MM.1S (cell line): ENCODE measurements at regions not wholly inside any gene's neighbourhood (a gene's known extent, or its start where the extent isn't known, plus 50 kb on each side); places are given as distances from the start of the nearest gene placed in this dataset.
"Not testable (repeated sequence)": the region's sequence is repeated elsewhere in the genome, so short reads cannot be mapped to it uniquely, and the experiment has no call there.

Source experiments
- DNase-seq: peaks from one replicate; pipeline ENCODE4 v3.0.0-alpha.2; 2015
- H2AFZ ChIP-seq: fragments of 300-600 bp; sonication (generic); 2 replicates; pipeline ENCODE4 v1.6.0; 2016; ENCODE audit warnings: antibody characterized with exemption, low read length
- H3F3A ChIP-seq: fragments of 300-600 bp; sonication (generic); 2 replicates; pipeline ENCODE4 v1.6.1; 2016; ENCODE audit warnings: mild to moderate bottlenecking, antibody characterized with exemption, low read length, moderate library complexity, mixed read lengths; ENCODE audit not compliant: insufficient read depth
- H3K27ac ChIP-seq: fragments of 300-600 bp; sonication (generic); 2 replicates; pipeline ENCODE4 v1.5.1; 2016; ENCODE audit warnings: mild to moderate bottlenecking, low read length
- H3K27me3 ChIP-seq: fragments of 300-600 bp; sonication (generic); replicated peaks from 2 replicates; pipeline ENCODE4 v1.6.0; 2016; ENCODE audit warnings: low read length; ENCODE audit not compliant: insufficient read depth
- H3K36me3 ChIP-seq: fragments of 300-600 bp; sonication (generic); replicated peaks from 2 replicates; pipeline ENCODE4 v1.6.1; 2016; ENCODE audit warnings: mild to moderate bottlenecking, low read length, mixed read lengths; ENCODE audit not compliant: insufficient read depth
- H3K4me1 ChIP-seq: fragments of 300-600 bp; sonication (generic); 2 replicates; pipeline ENCODE4 v1.6.1; 2016; ENCODE audit warnings: low read length, mixed read lengths
- H3K4me2 ChIP-seq: fragments of 300-600 bp; sonication (generic); 2 replicates; pipeline ENCODE4 v1.6.0; 2016; ENCODE audit warnings: low read depth, low read length
- H3K4me3 ChIP-seq: fragments of 300-600 bp; sonication (generic); 2 replicates; pipeline ENCODE4 v1.5.1; 2016; ENCODE audit warnings: low read length, mixed read lengths
- H3K79me2 ChIP-seq: fragments of 300-600 bp; sonication (generic); 2 replicates; pipeline ENCODE4 v1.6.1; 2016; ENCODE audit warnings: mixed run types, low read length, mixed read lengths
- H3K9ac ChIP-seq: fragments of 300-600 bp; sonication (generic); 2 replicates; pipeline ENCODE4 v1.6.1; 2016; ENCODE audit warnings: low read length, mixed read lengths
- H3K9me2 ChIP-seq: fragments of 300-600 bp; sonication (generic); replicated peaks from 2 replicates; pipeline ENCODE4 v1.6.1; 2016; ENCODE audit warnings: mild to moderate bottlenecking, low read length, mixed read lengths; ENCODE audit not compliant: insufficient read depth
- H3K9me3 ChIP-seq: fragments of 300-600 bp; sonication (generic); replicated peaks from 2 replicates; pipeline ENCODE4 v1.6.1; 2016; ENCODE audit warnings: mild to moderate bottlenecking, low read length, mixed read lengths; ENCODE audit not compliant: insufficient read depth
- H4K20me1 ChIP-seq: fragments of 300-600 bp; sonication (generic); 2 replicates; pipeline ENCODE4 v1.6.1; 2016; ENCODE audit warnings: mild to moderate bottlenecking, low read length, moderate library complexity, mixed read lengths; ENCODE audit not compliant: insufficient read depth
- EZH2 ChIP-seq: fragments of 300-600 bp; sonication (generic); optimal IDR thresholded peaks from 2 replicates; pipeline ENCODE3; 2017; ENCODE audit warnings: low read depth, mild to moderate bottlenecking, antibody characterized with exemption, low read length, mixed read lengths
- EZH2phosphoT487 ChIP-seq: fragments of 300-600 bp; sonication (generic); IDR thresholded peaks from 2 replicates; pipeline ENCODE4 v1.6.1; 2018; ENCODE audit warnings: antibody characterized with exemption, low read length
- TF ChIP-seq, protein P1 (sequence below): fragments of 300-600 bp; sonication (generic); IDR thresholded peaks from 2 replicates; pipeline ENCODE4 v1.5.1; 2016; ENCODE audit warnings: antibody characterized with exemption, low read length, mixed read lengths

DNA sequence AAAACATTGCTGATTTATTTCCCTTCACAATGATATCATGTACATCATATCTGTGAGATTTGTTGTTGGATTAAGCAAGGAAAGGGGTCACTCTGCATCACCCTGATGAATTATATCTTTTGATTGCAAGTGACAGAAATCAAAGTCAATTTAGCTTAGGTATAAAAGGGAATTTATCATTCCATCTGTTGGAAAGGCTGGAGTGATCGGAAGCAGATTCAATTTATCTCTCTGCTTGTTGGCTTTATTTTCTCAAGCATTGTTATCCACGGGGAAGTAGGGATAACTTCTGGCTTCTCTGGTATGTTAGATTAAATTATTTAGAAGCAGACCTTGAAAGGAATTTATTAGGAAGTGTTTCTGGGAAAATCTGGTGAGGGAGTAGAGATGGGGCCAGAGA is 226.6 kb downstream of the PTGER3 start:
- Histone ChIP-seq H3K9ac (no peak overlapping the region), H3K9me3 (no peaks in the 10 kb centered on the region), H3K79me2 (no peaks in the 10 kb centered on the region), H3F3A (no peaks in the 10 kb centered on the region), H3K4me3 (no peak overlapping the region), H3K27ac (no peak overlapping the region), H3K9me2 (no peaks in the 10 kb centered on the region), H3K27me3 (no peaks in the 10 kb centered on the region), H3K4me2 (no peak overlapping the region), H3K36me3 (no peaks in the 10 kb centered on the region), H3K4me1 (no peaks in the 10 kb centered on the region), H4K20me1 (no peaks in the 10 kb centered on the region), H2AFZ (no peak overlapping the region)
- no peak for DNase-seq
- TF ChIP-seq, protein P1, sequence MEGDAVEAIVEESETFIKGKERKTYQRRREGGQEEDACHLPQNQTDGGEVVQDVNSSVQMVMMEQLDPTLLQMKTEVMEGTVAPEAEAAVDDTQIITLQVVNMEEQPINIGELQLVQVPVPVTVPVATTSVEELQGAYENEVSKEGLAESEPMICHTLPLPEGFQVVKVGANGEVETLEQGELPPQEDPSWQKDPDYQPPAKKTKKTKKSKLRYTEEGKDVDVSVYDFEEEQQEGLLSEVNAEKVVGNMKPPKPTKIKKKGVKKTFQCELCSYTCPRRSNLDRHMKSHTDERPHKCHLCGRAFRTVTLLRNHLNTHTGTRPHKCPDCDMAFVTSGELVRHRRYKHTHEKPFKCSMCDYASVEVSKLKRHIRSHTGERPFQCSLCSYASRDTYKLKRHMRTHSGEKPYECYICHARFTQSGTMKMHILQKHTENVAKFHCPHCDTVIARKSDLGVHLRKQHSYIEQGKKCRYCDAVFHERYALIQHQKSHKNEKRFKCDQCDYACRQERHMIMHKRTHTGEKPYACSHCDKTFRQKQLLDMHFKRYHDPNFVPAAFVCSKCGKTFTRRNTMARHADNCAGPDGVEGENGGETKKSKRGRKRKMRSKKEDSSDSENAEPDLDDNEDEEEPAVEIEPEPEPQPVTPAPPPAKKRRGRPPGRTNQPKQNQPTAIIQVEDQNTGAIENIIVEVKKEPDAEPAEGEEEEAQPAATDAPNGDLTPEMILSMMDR: no peak
- TF ChIP-seq EZH2phosphoT487 (no peak), EZH2 (no peak)

DNA sequence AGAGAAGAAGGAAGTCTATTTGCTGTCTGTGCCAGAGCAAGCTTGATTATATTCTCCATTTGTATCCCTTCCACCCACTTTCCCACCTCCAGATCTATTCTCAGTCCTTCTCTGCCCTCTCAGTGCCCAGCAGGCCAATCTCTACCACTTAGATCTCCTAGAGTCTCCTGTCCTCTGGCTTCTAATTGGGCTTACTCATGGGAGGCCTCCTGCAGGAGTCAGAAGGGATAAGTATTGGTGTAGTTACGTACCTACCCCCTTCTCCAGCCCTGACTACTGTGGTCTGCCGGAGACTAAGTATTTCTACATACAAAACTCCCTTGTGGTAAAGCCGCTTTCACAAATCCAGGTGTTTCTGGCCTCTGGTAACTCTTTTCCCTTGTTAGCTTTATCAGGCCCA is 221.2 kb downstream of the PTGER3 start:
- H3K79me2 ChIP-seq: no peaks in the 10 kb centered on the region
- H3K9me3 ChIP-seq: no peaks in the 10 kb centered on the region
- TF ChIP-seq, protein P1: no peak
- TF ChIP-seq EZH2phosphoT487: no peak
- no peaks in the 10 kb centered on the region for H3K9me2 ChIP-seq
- H3K27me3 ChIP-seq: no peaks in the 10 kb centered on the region
- no peak overlapping the region for H3K4me3 ChIP-seq
- H3K4me2 ChIP-seq: no peak overlapping the region
- no peaks in the 10 kb centered on the region for H3F3A ChIP-seq
- DNase-seq: no peak
- H2AFZ ChIP-seq: no peak overlapping the region
- no peak overlapping the region for H3K9ac ChIP-seq
- no peaks in the 10 kb centered on the region for H4K20me1 ChIP-seq
- no peak overlapping the region for H3K27ac ChIP-seq
- no peaks in the 10 kb centered on the region for H3K4me1 ChIP-seq
- H3K36me3 ChIP-seq: no peaks in the 10 kb centered on the region

DNA sequence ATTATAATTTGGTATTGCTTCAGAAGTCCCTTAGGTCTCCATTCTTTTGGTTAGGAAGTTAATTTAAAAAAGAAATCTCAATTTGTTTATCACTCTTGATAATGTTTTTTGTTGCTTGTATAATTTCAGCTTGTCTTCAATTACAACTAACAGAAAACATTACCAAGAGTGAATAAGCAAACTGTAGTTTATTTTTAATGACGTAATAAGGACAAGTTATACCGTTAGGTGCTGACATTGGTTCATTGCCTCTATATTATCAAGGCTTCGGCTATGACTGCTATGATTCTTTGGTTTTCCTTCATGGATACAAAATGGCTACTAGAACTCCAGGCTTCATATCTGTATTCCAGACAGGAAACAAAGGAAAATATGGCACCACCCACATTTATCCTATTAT is 220.6 kb downstream of the PTGER3 start:
- no peak overlapping the region for H3K27ac ChIP-seq
- DNase-seq: no peak
- H3K4me2 ChIP-seq: no peak overlapping the region
- H2AFZ ChIP-seq: no peak overlapping the region
- H4K20me1 ChIP-seq: no peaks in the 10 kb centered on the region
- TF ChIP-seq EZH2phosphoT487: no peak
- TF ChIP-seq EZH2: no peak
- TF ChIP-seq, protein P1: no peak
- H3K79me2 ChIP-seq: no peaks in the 10 kb centered on the region
- no peaks in the 10 kb centered on the region for H3K9me2 ChIP-seq
- no peaks in the 10 kb centered on the region for H3K27me3 ChIP-seq
- no peak overlapping the region for H3K4me3 ChIP-seq
- H3K36me3 ChIP-seq: no peaks in the 10 kb centered on the region
- no peaks in the 10 kb centered on the region for H3K9me3 ChIP-seq
- no peaks in the 10 kb centered on the region for H3F3A ChIP-seq
- no peak overlapping the region for H3K9ac ChIP-seq
- no peaks in the 10 kb centered on the region for H3K4me1 ChIP-seq

DNA sequence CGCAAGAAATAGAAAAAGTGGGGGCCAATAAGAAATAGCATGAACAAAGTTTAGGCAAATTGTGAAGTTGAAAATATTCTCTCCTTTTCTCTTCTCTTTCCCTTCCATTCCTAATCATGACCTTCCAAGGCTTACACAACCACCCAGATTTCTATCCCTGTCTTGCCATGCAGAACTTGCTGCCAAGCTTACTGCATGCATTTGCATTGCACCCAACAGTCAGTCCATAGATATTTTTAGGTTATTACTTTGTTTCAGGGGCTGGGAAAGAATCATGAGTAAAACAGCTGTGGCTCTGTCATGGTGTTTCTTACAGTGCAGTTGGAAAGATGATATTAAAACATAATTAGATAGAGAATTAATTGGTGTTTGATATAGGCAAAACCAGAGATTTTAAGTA is 219.4 kb downstream of the PTGER3 start:
- Histone ChIP-seq H3K36me3 (no peaks in the 10 kb centered on the region), H3K27ac (no peak overlapping the region), H4K20me1 (no peaks in the 10 kb centered on the region), H3K4me2 (no peak overlapping the region), H3K4me1 (no peaks in the 10 kb centered on the region), H3K79me2 (no peaks in the 10 kb centered on the region), H3K9ac (no peak overlapping the region), H3F3A (no peaks in the 10 kb centered on the region), H3K9me2 (no peaks in the 10 kb centered on the region), H2AFZ (no peak overlapping the region), H3K9me3 (no peaks in the 10 kb centered on the region), H3K27me3 (no peaks in the 10 kb centered on the region), H3K4me3 (no peak overlapping the region)
- TF ChIP-seq EZH2phosphoT487: no peak
- TF ChIP-seq, protein P1: no peak
- no peak for TF ChIP-seq EZH2
- DNase-seq: no peak

DNA sequence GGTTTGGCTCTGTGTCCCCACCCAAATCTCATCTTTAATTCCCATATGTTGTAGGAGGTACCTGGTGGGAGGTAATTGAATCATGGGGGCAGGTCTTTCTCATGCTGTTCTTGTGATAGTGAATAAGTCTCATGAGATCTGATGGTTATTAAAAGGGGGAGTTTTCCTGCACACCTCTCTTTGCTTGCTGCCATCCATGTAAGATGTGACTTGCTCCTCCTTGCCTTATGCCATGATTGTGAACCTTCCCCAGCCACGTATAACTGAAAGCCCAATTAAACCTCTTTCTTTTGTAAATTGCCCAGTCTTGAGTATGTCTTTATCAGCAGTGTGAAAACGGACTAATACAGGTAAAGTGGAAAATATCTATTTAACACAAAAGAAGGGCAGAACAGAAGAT is 213.3 kb downstream of the PTGER3 start:
- H3K36me3 ChIP-seq: not testable (repeated sequence)

More for the DNA sequence above, 213.3 kb downstream of the PTGER3 start:
- not testable (repeated sequence) for H3K79me2 ChIP-seq, H2AFZ ChIP-seq, H4K20me1 ChIP-seq, H3K4me2 ChIP-seq, H3K9me3 ChIP-seq, H3K4me1 ChIP-seq, H3F3A ChIP-seq, H3K9ac ChIP-seq, DNase-seq, H3K27me3 ChIP-seq, H3K4me3 ChIP-seq, H3K9me2 ChIP-seq, H3K27ac ChIP-seq
